ENCODE measurements at regions not wholly inside any gene's neighbourhood (a gene's known extent, or its start where the extent isn't known, plus 50 kb on each side); places are given as distances from the start of the nearest gene placed in this dataset.

DNA sequence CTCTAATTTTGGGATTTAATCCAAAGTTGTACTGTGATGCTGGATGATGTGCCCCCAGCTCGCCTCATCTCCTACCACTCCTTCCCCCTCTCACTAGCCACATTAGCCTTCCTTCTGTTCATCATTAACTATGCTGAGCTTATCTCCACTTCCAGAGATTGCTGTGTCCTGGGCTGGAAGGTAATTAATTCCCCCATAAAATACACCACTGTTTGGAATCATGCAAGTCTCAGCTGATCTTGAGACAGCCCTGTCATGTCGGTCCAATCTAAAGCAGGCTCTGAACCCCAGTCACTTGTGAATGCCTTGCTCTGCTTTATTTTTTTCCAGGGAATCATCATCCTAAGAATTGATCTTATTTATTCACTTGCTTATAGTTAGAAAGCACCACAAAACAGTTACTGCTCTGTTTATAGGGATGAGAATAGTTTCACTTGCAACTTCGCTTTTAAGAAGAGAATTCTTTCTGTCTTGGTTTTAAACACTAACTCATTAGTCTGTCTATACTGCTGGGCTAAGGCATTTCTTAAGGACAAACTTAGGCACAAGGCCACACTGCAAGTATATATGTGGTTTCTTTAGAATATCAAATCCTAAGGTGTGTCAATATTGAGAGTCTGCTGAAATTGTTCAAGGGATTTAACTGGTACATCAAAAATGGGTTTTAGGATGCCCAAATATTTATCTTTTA is 341.1 kb upstream of the SEMA3A start:
- no peaks in the 10 kb centered on the region for H4K20me1 ChIP-seq (ENCODE audit: low read length)
- intact Hi-C loops (cut with micrococcal nuclease) = loop anchor here (5.0 kb wide), 1 partner anchor 487 kb away; no protein-coding TSS in a partner anchor

DNA sequence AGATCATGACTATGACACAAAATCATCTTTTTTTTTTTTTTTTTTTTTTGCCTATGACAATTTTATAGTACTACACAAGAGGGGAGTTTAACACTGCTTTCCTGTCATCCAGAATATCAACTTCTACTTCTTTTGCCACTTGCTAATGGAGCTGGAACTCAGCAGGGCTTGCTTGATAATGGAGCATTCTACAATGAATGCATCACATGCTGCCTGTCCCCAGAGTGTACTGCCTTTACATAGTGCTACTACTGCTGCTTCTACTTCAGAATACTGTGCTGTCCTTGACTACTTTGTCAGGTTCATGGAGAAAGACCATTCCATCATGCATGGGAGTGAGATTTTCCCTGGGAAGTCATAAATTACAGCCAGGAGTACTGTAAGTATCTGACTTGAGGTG is 338.6 kb upstream of the SEMA3A start:
- Histone ChIP-seq H3K36me3 (ENCODE audit: low read depth, low read length) (no peaks in the 10 kb centered on the region), H3K4me1 (ENCODE audit: insufficient read depth, low read length) (peaks cover 30% of the 10 kb centered on the region), H4K20me1 (ENCODE audit: low read length) (no peaks in the 10 kb centered on the region), H3K27me3 (ENCODE audit: low read length) (no peaks in the 10 kb centered on the region), H3K27ac (ENCODE audit: low read length) (no peak overlapping the region), H3F3A (ENCODE audit: low read length, unreplicated experiment) (no peaks in the 10 kb centered on the region), H3K9me2 (replicated peaks; ENCODE audit: low read length) (no peaks in the 10 kb centered on the region), H3K9me3 (ENCODE audit: low read length) (no peaks in the 10 kb centered on the region), H3K9ac (ENCODE audit: low read length) (no peak overlapping the region), H3K4me3 (ENCODE audit: low read length) (no peak overlapping the region), H3K4me2 (ENCODE audit: low read length) (no peak overlapping the region), H3K79me2 (ENCODE audit: low read length) (no peaks in the 10 kb centered on the region), H2AFZ (ENCODE audit: low read length) (no peak overlapping the region)
- ChIA-PET POLR2A (ENCODE audit: unreplicated experiment) (interaction anchor here (0.7 kb wide), 1 partner anchor 439 kb away, joined by 10 read pairs; no protein-coding TSS in a partner anchor), CTCF (no interaction called here)
- BruUV-seq (replicated peaks) = no TSS peak
- TF ChIP-seq, protein P1, sequence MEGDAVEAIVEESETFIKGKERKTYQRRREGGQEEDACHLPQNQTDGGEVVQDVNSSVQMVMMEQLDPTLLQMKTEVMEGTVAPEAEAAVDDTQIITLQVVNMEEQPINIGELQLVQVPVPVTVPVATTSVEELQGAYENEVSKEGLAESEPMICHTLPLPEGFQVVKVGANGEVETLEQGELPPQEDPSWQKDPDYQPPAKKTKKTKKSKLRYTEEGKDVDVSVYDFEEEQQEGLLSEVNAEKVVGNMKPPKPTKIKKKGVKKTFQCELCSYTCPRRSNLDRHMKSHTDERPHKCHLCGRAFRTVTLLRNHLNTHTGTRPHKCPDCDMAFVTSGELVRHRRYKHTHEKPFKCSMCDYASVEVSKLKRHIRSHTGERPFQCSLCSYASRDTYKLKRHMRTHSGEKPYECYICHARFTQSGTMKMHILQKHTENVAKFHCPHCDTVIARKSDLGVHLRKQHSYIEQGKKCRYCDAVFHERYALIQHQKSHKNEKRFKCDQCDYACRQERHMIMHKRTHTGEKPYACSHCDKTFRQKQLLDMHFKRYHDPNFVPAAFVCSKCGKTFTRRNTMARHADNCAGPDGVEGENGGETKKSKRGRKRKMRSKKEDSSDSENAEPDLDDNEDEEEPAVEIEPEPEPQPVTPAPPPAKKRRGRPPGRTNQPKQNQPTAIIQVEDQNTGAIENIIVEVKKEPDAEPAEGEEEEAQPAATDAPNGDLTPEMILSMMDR (conservative IDR thresholded peaks at IDR 0.05; ENCODE audit: low read depth, low read length) = no peak
- TF ChIP-seq EZH2phosphoT487 (IDR thresholded peaks at IDR 0.05; ENCODE audit: borderline replicate concordance, low read length) = no peak
- TF ChIP-seq EZH2 (IDR thresholded peaks at IDR 0.05; ENCODE audit: low read length, unreplicated experiment) = no peak
- intact Hi-C loops (cut with micrococcal nuclease) = no loop called here
- DNase-seq (no peak), ATAC-seq (no peak)

More for the DNA sequence above, 341.1 kb upstream of the SEMA3A start:
- Histone ChIP-seq H3K27ac (ENCODE audit: low read length) (peak overlapping the region; percentile 35), H2AFZ (ENCODE audit: low read length) (no peak overlapping the region), H3K27me3 (ENCODE audit: low read length) (no peaks in the 10 kb centered on the region), H3K9me3 (ENCODE audit: low read length) (no peaks in the 10 kb centered on the region), H3K4me2 (ENCODE audit: low read length) (peak overlapping the region; percentile 24; the same call in 1 of the 2 replicates), H3K4me1 (ENCODE audit: insufficient read depth, low read length) (peaks cover 15% of the 10 kb centered on the region), H3K9ac (ENCODE audit: low read length) (no peak overlapping the region), H3K9me2 (replicated peaks; ENCODE audit: low read length) (no peaks in the 10 kb centered on the region), H3K79me2 (ENCODE audit: low read length) (no peaks in the 10 kb centered on the region), H3K36me3 (ENCODE audit: low read depth, low read length) (no peaks in the 10 kb centered on the region), H3F3A (ENCODE audit: low read length, unreplicated experiment) (no peaks in the 10 kb centered on the region), H3K4me3 (ENCODE audit: low read length) (no peak overlapping the region)
- ChIA-PET CTCF (interaction anchor here (0.5 kb wide), 1 partner anchor 601 kb away, joined by 3 read pairs; no protein-coding TSS in a partner anchor), POLR2A (ENCODE audit: unreplicated experiment) (interaction anchor here (1.1 kb wide), 1 partner anchor 184 kb away, joined by 8 read pairs; no protein-coding TSS in a partner anchor)
- no TSS peak for BruUV-seq (replicated peaks)
- ATAC-seq (no peak), DNase-seq (no peak)
- TF ChIP-seq, protein P1 (conservative IDR thresholded peaks at IDR 0.05; ENCODE audit: low read depth, low read length) = no peak
- TF ChIP-seq EZH2phosphoT487 (IDR thresholded peaks at IDR 0.05; ENCODE audit: borderline replicate concordance, low read length) (no peak), EZH2 (IDR thresholded peaks at IDR 0.05; ENCODE audit: low read length, unreplicated experiment) (no peak)

DNA sequence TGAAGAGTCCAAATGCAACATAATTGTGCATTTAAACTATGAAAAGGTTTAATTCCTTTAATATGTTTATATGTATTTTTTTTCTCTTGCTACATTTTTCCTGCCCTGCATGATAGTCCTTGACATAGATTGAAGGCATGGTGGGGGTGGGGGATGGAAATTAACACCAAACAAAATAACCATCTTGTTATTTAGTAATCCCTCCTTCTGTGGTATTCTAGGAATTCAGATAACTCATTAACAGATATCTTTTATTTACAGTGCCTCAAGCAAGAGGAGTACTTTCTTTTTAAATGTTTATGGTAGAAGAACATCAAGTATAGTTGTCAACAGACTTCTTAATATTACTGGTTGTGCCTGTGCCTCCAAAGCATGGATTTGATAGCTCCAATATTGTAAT is 337.6 kb upstream of the SEMA3A start:
- BruUV-seq (replicated peaks) = no TSS peak

More for the DNA sequence above, 337.6 kb upstream of the SEMA3A start:
- H3K9me3 ChIP-seq (ENCODE audit: low read length) = no peaks in the 10 kb centered on the region
- H3K36me3 ChIP-seq (ENCODE audit: low read depth, low read length) = no peaks in the 10 kb centered on the region
- no peak overlapping the region for H3K4me3 ChIP-seq (ENCODE audit: low read length)
- H3F3A ChIP-seq (ENCODE audit: low read length, unreplicated experiment) = no peaks in the 10 kb centered on the region
- no peaks in the 10 kb centered on the region for H3K9me2 ChIP-seq (replicated peaks; ENCODE audit: low read length)
- H2AFZ ChIP-seq (ENCODE audit: low read length) = no peak overlapping the region
- no peaks in the 10 kb centered on the region for H3K27me3 ChIP-seq (ENCODE audit: low read length)
- ATAC-seq = no peak
- H3K4me1 ChIP-seq (ENCODE audit: insufficient read depth, low read length) = peaks cover 30% of the 10 kb centered on the region
- CTCF ChIA-PET = no interaction called here
- no peaks in the 10 kb centered on the region for H4K20me1 ChIP-seq (ENCODE audit: low read length)
- POLR2A ChIA-PET (ENCODE audit: unreplicated experiment) = no interaction called here
- intact Hi-C loops (cut with micrococcal nuclease) = no loop called here
- DNase-seq = no peak
- no peak overlapping the region for H3K9ac ChIP-seq (ENCODE audit: low read length)
- no peaks in the 10 kb centered on the region for H3K79me2 ChIP-seq (ENCODE audit: low read length)
- H3K27ac ChIP-seq (ENCODE audit: low read length) = no peak overlapping the region
- TF ChIP-seq, protein P1 (conservative IDR thresholded peaks at IDR 0.05; ENCODE audit: low read depth, low read length) = no peak
- TF ChIP-seq EZH2 (IDR thresholded peaks at IDR 0.05; ENCODE audit: low read length, unreplicated experiment) (no peak), EZH2phosphoT487 (IDR thresholded peaks at IDR 0.05; ENCODE audit: borderline replicate concordance, low read length) (no peak)
- H3K4me2 ChIP-seq (ENCODE audit: low read length) = no peak overlapping the region

Data from PC-3 (cell line).